CD4-positive, alpha-beta memory T cell (primary cell): ENCODE measurements at regions not wholly inside any gene's neighbourhood (a gene's known extent, or its start where the extent isn't known, plus 50 kb on each side); places are given as distances from the start of the nearest gene placed in this dataset.

ENCODE experiments used
- CTCF ChIA-PET: fragments of 350-600 bp; sonication (Branson Sonifier 250); formaldehyde crosslinking; loops from one replicate; lab custom pipeline; 2021; ENCODE audit warnings: inconsistent platforms; ENCODE audit not compliant: partially characterized antibody; lab: Charles Lee
- POLR2A ChIA-PET: fragments of 350-600 bp; sonication (Branson Sonifier 250); formaldehyde crosslinking; loops from one replicate; lab custom pipeline; 2021; ENCODE audit not compliant: partially characterized antibody; lab: Charles Lee
- DNase-seq, 5 donors: peaks; one replicate each; pipeline versions ENCODE4 v3.0.0 to v3.0.0-alpha.2; 2020 to 2022; ENCODE audit warnings: mixed read lengths in 1 of 5
- H3K27ac ChIP-seq: one replicate; pipeline ENCODE4 v1.7.0; 2013; ENCODE audit warnings: low read depth, low read length
- H3K27me3 ChIP-seq: 2 replicates; pipeline ENCODE4 v1.7.0; 2013; ENCODE audit warnings: mild to moderate bottlenecking, low read length, moderate library complexity; ENCODE audit not compliant: insufficient read depth
- H3K36me3 ChIP-seq: 2 replicates; pipeline ENCODE4 v1.7.0; 2013; ENCODE audit warnings: mild to moderate bottlenecking, low read length, moderate library complexity; ENCODE audit not compliant: insufficient read depth
- H3K4me1 ChIP-seq: 2 replicates; pipeline ENCODE4 v1.7.0; 2013; ENCODE audit warnings: mild to moderate bottlenecking, low read length, moderate library complexity; ENCODE audit not compliant: insufficient read depth
- H3K4me3 ChIP-seq, 2 donors: one replicate each; pipeline ENCODE4 v1.7.0; 2013; ENCODE audit warnings: low read length in 2 of 2, mild to moderate bottlenecking in 1 of 2
- H3K9me3 ChIP-seq, 2 donors: one replicate each; pipeline ENCODE4 v1.7.0; 2013; ENCODE audit warnings: low read length in 2 of 2, control low read depth in 1 of 2; ENCODE audit not compliant: control insufficient read depth in 1 of 2
- H3K27ac Mint-ChIP-seq, 7 donors: one replicate each; pipeline ENCODE4 v1.8.0; 2020 to 2021; ENCODE audit warnings: mixed read lengths in 7 of 7, mild to moderate bottlenecking in 6 of 7, inconsistent platforms in 3 of 7, moderate library complexity in 3 of 7
- H3K27me3 Mint-ChIP-seq, 2 donors: one replicate each; pipeline ENCODE4 v1.8.0; 2020 to 2021; ENCODE audit warnings: mixed read lengths in 2 of 2
- H3K36me3 Mint-ChIP-seq, 2 donors: one replicate each; pipeline ENCODE4 v1.8.0; 2020 to 2021; ENCODE audit warnings: mixed read lengths in 2 of 2, inconsistent platforms in 1 of 2, mild to moderate bottlenecking in 1 of 2
- H3K4me1 Mint-ChIP-seq, 4 donors: one replicate each; pipeline ENCODE4 v1.8.0; 2020 to 2021; ENCODE audit warnings: mixed read lengths in 4 of 4, mild to moderate bottlenecking in 1 of 4
- H3K4me3 Mint-ChIP-seq, 8 donors: one replicate each; pipeline ENCODE4 v1.8.0; 2020 to 2021; ENCODE audit warnings: mixed read lengths in 8 of 8, mild to moderate bottlenecking in 7 of 8, moderate library complexity in 6 of 8, inconsistent platforms in 3 of 8
- H3K9me3 Mint-ChIP-seq, 8 donors: one replicate each; pipeline ENCODE4 v1.8.0; 2020 to 2021; ENCODE audit warnings: mixed read lengths in 8 of 8, mild to moderate bottlenecking in 5 of 8, inconsistent platforms in 3 of 8, moderate library complexity in 1 of 8
- intact Hi-C: fragments of 100-400 bp; cut with micrococcal nuclease; formaldehyde crosslinking; loops from one replicate; pipeline ENCODE4 v1.15.1; 2023

DNA sequence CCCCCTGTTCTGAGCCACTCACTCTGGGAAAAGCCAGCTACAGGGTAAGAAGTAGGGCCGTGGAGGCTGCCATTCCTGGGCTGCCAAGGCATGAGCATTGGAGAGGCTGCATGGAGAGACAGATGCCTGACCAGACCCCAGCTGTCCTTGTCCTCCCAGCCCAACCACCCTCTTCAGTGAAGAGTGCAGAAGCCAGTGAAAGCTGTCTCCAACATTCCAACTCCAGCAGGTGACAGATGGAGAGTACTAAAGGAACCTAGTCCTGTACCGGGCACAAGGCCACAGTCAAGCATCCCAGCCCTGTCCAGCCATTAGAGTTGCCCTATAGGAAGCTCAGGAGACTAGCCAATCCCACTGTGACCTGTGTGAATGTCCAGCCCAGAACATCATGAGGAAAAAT, 165.1 kb downstream of the DIRAS2 start:
- H3K36me3 ChIP-seq = no peaks in the 10 kb centered on the region
- H3K27ac ChIP-seq = no peak overlapping the region
- Mint-ChIP-seq H3K4me3 (no peak overlapping the region), H3K27ac (no peak overlapping the region), H3K27me3 (peaks cover 0 to 2% of the 10 kb centered on the region in 2 donors), H3K9me3 (no peaks in the 10 kb centered on the region), H3K4me1 (peaks cover 0 to 2% (median 0%) of the 10 kb centered on the region in 4 donors), H3K36me3 (no peaks in the 10 kb centered on the region)
- CTCF ChIA-PET = no interaction called here
- H3K27me3 ChIP-seq = no peaks in the 10 kb centered on the region
- no peaks in the 10 kb centered on the region for H3K9me3 ChIP-seq
- H3K4me1 ChIP-seq = no peaks in the 10 kb centered on the region
- DNase-seq = no peak
- no peak overlapping the region for H3K4me3 ChIP-seq
- POLR2A ChIA-PET = no interaction called here
- intact Hi-C loops = no loop called here

GRCh38 chr9:90478821-90479220, 163.8 kb downstream of the DIRAS2 start:
- POLR2A ChIA-PET = no interaction called here
- CTCF ChIA-PET = no interaction called here

DNA sequence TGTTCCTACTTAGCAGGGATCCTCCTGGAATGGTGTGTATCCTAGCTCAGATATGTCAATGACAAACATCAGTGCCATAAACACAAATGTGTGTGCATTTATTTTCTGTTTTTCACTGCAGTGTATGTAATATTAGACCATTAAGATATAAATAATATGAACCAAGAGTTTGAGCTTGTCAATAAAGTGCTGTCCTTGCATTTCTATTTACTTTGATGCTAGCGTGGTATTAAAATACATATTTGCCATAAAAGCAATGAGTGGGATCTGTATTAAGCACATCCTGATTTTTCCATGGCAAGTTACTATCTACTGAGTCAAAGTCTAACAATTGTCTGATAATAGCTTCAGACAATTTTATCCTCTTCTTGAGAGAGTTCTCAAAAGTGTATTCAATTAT, 157.6 kb downstream of the DIRAS2 start:
- Histone ChIP-seq H3K27ac (no peak overlapping the region), H3K27me3 (no peaks in the 10 kb centered on the region), H3K36me3 (no peaks in the 10 kb centered on the region), H3K4me1 (no peaks in the 10 kb centered on the region), H3K9me3 (no peaks in the 10 kb centered on the region), H3K4me3 (no peak overlapping the region)
- no peak for DNase-seq
- no peaks in the 10 kb centered on the region for H3K4me1 Mint-ChIP-seq
- H3K27ac Mint-ChIP-seq = no peak overlapping the region
- intact Hi-C loops = no loop called here
- H3K4me3 Mint-ChIP-seq = no peak overlapping the region
- peaks cover 2 to 14% of the 10 kb centered on the region in 2 donors for H3K27me3 Mint-ChIP-seq
- ChIA-PET POLR2A (no interaction called here), CTCF (interaction anchor here (0.6 kb wide), 1 partner anchor 210 kb away, joined by 3 read pairs; no protein-coding TSS in a partner anchor)
- H3K9me3 Mint-ChIP-seq = peaks cover 0 to 13% (median 3%) of the 10 kb centered on the region in 8 donors
- no peaks in the 10 kb centered on the region for H3K36me3 Mint-ChIP-seq

More at GRCh38 chr9:90478821-90479220, 163.8 kb downstream of the DIRAS2 start:
- intact Hi-C loops = no loop called here
- Mint-ChIP-seq H3K27me3 (peaks cover 0 to 4% of the 10 kb centered on the region in 2 donors), H3K9me3 (no peaks in the 10 kb centered on the region), H3K4me1 (peaks cover 0 to 2% (median 0%) of the 10 kb centered on the region in 4 donors), H3K4me3 (no peak overlapping the region), H3K36me3 (no peaks in the 10 kb centered on the region), H3K27ac (no peak overlapping the region)
- Histone ChIP-seq H3K36me3 (no peaks in the 10 kb centered on the region), H3K27ac (no peak overlapping the region), H3K9me3 (no peaks in the 10 kb centered on the region), H3K27me3 (no peaks in the 10 kb centered on the region), H3K4me1 (no peaks in the 10 kb centered on the region), H3K4me3 (no peak overlapping the region)
- no peak for DNase-seq

GRCh38 chr9:90489066-90489465, 153.6 kb downstream of the DIRAS2 start:
- H3K36me3 ChIP-seq = no peaks in the 10 kb centered on the region
- intact Hi-C loops = no loop called here
- DNase-seq = no peak
- H3K4me1 ChIP-seq = no peaks in the 10 kb centered on the region
- POLR2A ChIA-PET = no interaction called here
- Mint-ChIP-seq H3K36me3 (no peaks in the 10 kb centered on the region), H3K9me3 (peaks cover 0 to 17% (median 3%) of the 10 kb centered on the region in 8 donors), H3K27ac (no peak overlapping the region), H3K4me3 (no peak overlapping the region), H3K4me1 (no peaks in the 10 kb centered on the region), H3K27me3 (peaks cover 6 to 14% of the 10 kb centered on the region in 2 donors)
- no peak overlapping the region for H3K4me3 ChIP-seq
- CTCF ChIA-PET = no interaction called here
- H3K9me3 ChIP-seq = no peaks in the 10 kb centered on the region
- H3K27me3 ChIP-seq = no peaks in the 10 kb centered on the region
- H3K27ac ChIP-seq = no peak overlapping the region

DNA sequence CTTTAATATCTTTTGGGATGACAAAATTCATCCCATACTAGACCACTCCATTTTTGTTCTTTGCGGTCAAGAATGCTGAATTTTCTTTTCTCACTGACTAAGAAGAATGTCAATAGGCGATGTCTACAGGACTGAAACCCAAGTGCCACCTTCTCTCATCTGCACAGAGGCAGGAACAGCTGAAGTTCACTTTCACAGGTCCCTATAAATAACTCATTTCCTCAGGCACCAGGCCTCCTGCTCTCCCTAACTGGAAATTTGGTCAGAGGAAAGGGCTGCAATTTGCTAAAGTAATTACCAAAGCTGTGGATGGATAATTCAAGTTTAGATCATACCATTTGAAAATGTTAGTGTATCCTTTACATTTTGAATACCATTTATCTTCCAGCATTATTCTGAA, 142.9 kb downstream of the DIRAS2 start:
- CTCF ChIA-PET = no interaction called here
- no peak overlapping the region for H3K27ac Mint-ChIP-seq
- Histone ChIP-seq H3K27ac (no peak overlapping the region), H3K27me3 (no peaks in the 10 kb centered on the region), H3K36me3 (no peaks in the 10 kb centered on the region), H3K4me1 (no peaks in the 10 kb centered on the region), H3K4me3 (no peak overlapping the region), H3K9me3 (no peaks in the 10 kb centered on the region)
- no peaks in the 10 kb centered on the region for H3K36me3 Mint-ChIP-seq
- POLR2A ChIA-PET = no interaction called here
- no peaks in the 10 kb centered on the region for H3K4me1 Mint-ChIP-seq
- no peak for DNase-seq
- H3K9me3 Mint-ChIP-seq = peaks cover 0 to 7% (median 0%) of the 10 kb centered on the region in 8 donors
- H3K27me3 Mint-ChIP-seq = peaks cover 0 to 13% of the 10 kb centered on the region in 2 donors
- intact Hi-C loops = no loop called here
- no peak overlapping the region for H3K4me3 Mint-ChIP-seq

DNA sequence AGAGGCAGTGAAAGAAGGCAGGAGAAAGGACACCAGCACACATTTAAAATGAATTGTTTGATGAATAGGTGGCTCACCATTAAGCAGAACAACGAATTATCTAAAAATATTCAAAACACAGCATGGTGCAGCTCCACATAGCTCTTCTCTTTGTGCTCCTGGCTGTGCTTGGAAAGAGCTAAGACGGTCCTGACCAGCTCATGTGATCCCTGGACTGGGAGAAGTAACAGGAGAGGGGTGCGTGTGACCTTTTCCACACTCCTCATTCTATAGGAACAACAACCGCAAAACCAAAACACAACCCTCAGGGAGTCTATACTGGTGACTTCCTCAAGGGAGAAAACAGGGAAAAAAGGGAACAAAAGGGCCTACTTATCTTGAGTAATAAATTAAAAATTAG, 140.5 kb downstream of the DIRAS2 start:
- Histone ChIP-seq H3K27me3 (no peaks in the 10 kb centered on the region), H3K4me3 (no peak overlapping the region), H3K9me3 (no peaks in the 10 kb centered on the region), H3K27ac (no peak overlapping the region), H3K36me3 (no peaks in the 10 kb centered on the region), H3K4me1 (no peaks in the 10 kb centered on the region)
- Mint-ChIP-seq H3K36me3 (no peaks in the 10 kb centered on the region), H3K4me1 (no peaks in the 10 kb centered on the region), H3K4me3 (no peak overlapping the region), H3K9me3 (no peaks in the 10 kb centered on the region), H3K27me3 (peaks cover 0 to 10% of the 10 kb centered on the region in 2 donors), H3K27ac (peak overlapping the region in 1 of 7 donors; percentile 32)
- intact Hi-C loops = no loop called here
- ChIA-PET POLR2A (no interaction called here), CTCF (no interaction called here)
- DNase-seq = no peak

DNA sequence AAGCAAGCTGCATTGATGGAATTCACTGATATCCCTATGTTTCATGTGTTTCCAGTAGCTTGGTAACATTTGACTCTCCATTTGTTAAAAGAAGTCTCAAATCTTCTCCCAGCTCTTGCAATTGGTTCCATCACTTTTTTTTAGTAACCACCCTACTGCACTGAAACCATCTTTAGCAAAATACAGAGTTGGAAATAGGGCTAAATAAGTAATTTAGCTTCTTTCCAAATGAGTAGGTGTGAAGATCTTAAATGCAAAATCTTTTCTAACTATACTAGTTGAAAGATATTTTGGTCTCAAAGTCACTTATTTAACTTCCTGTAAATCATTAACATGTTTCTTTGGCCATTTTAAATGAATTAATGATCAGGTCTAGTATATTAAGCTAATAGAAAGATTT, 138.1 kb downstream of the DIRAS2 start:
- intact Hi-C loops = no loop called here
- Histone ChIP-seq H3K27me3 (no peaks in the 10 kb centered on the region), H3K9me3 (no peaks in the 10 kb centered on the region), H3K4me1 (no peaks in the 10 kb centered on the region), H3K27ac (no peak overlapping the region), H3K4me3 (no peak overlapping the region), H3K36me3 (no peaks in the 10 kb centered on the region)
- no peak for DNase-seq
- ChIA-PET CTCF (no interaction called here), POLR2A (no interaction called here)
- Mint-ChIP-seq H3K9me3 (no peaks in the 10 kb centered on the region), H3K4me3 (no peak overlapping the region), H3K36me3 (no peaks in the 10 kb centered on the region), H3K27ac (no peak overlapping the region), H3K27me3 (peaks cover 0 to 7% of the 10 kb centered on the region in 2 donors), H3K4me1 (peaks cover 0 to 2% (median under 1%) of the 10 kb centered on the region in 4 donors)

- no peaks in the 10 kb centered on the region for H3K27me3 ChIP-seq
- no peaks in the 10 kb centered on the region for H3K36me3 ChIP-seq
- H3K27ac ChIP-seq = no peak overlapping the region
- no peaks in the 10 kb centered on the region for H3K9me3 ChIP-seq
- DNase-seq = no peak
- intact Hi-C loops = no loop called here
- H3K4me1 ChIP-seq = no peaks in the 10 kb centered on the region
- Mint-ChIP-seq H3K4me1 (peaks cover 0 to 4% (median 2%) of the 10 kb centered on the region in 4 donors), H3K4me3 (no peak overlapping the region), H3K27ac (no peak overlapping the region), H3K36me3 (no peaks in the 10 kb centered on the region), H3K27me3 (peaks cover 0 to 7% of the 10 kb centered on the region in 2 donors), H3K9me3 (no peaks in the 10 kb centered on the region)
- no peak overlapping the region for H3K4me3 ChIP-seq
- ChIA-PET POLR2A (no interaction called here), CTCF (no interaction called here)
Observed at GRCh38 chr9:90505695-90506094, 136.9 kb downstream of the DIRAS2 start.
